ENCODE measurements at regions not wholly inside any gene's neighbourhood (a gene's known extent, or its start where the extent isn't known, plus 50 kb on each side); places are given as distances from the start of the nearest gene placed in this dataset.

DNA sequence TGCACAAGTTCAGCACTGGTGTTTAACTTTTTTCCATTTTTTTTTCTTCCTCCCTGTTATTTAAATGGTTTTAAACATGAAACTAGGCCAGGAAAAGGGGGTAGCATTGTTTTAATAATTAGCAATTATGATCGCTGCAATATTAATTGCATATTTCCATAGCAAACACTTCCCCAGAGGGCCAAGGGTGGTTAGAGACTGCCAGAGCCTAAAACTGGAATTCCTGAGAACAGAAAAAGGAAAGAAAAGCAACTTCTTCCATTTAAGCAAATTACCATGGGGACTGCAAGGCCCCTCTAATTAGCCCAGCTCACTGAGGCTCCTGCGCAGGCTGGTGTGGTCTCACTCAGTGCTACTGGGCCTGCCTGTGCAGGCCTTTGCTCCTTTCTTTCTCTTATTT is 201.5 kb downstream of the SMAD2 start:
- WGBS (ENCODE audit: low lambda C conversion rate) = 83% methylated on average over 2 of the region's 2 CpGs
- Histone ChIP-seq H3F3A (replicated peaks; ENCODE audit: insufficient read depth) (no peaks in the 10 kb centered on the region), H4K20me1 (ENCODE audit: insufficient read depth) (no peaks in the 10 kb centered on the region), H3K79me2 (ENCODE audit: insufficient read depth) (no peaks in the 10 kb centered on the region), H3K4me1 (ENCODE audit: control insufficient read depth in 1 of 2, insufficient read depth in 2 of 2, low read depth in 1 of 2, low read length in 1 of 2) (no peaks in the 10 kb centered on the region), H2AFZ (ENCODE audit: low read depth) (no peak overlapping the region), H3K27me3 (ENCODE audit: insufficient read depth) (no peaks in the 10 kb centered on the region), H3K9ac (no peak overlapping the region), H3K36me3 (replicated peaks in 1 of 2; ENCODE audit: control insufficient read depth in 1 of 2, insufficient read depth in 2 of 2, low read length in 1 of 2) (no peaks in the 10 kb centered on the region), H3K27ac (ENCODE audit: low read depth in 2 of 2, low read length in 1 of 2) (no peak overlapping the region), H3K9me2 (no peaks in the 10 kb centered on the region), H3K4me3 (ENCODE audit: low read depth in 2 of 2, low read length in 1 of 2) (no peak overlapping the region), H3K9me3 (no peaks in the 10 kb centered on the region), H3K4me2 (no peak overlapping the region)
- no peak for TF ChIP-seq EZH2phosphoT487 (IDR thresholded peaks at IDR 0.05; ENCODE audit: borderline replicate concordance, low read depth)
- TF ChIP-seq ELF1 (IDR thresholded peaks at IDR 0.05) = no peak
- TF ChIP-seq, protein P1, sequence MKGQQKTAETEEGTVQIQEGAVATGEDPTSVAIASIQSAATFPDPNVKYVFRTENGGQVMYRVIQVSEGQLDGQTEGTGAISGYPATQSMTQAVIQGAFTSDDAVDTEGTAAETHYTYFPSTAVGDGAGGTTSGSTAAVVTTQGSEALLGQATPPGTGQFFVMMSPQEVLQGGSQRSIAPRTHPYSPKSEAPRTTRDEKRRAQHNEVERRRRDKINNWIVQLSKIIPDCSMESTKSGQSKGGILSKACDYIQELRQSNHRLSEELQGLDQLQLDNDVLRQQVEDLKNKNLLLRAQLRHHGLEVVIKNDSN (IDR thresholded peaks at IDR 0.05; ENCODE audit: borderline replicate concordance, low read depth) = no peak
- TF ChIP-seq MXI1 (IDR thresholded peaks at IDR 0.05; ENCODE audit: low read depth, low read length) = no peak
- TF ChIP-seq, protein P2, sequence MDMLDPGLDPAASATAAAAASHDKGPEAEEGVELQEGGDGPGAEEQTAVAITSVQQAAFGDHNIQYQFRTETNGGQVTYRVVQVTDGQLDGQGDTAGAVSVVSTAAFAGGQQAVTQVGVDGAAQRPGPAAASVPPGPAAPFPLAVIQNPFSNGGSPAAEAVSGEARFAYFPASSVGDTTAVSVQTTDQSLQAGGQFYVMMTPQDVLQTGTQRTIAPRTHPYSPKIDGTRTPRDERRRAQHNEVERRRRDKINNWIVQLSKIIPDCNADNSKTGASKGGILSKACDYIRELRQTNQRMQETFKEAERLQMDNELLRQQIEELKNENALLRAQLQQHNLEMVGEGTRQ (IDR thresholded peaks at IDR 0.05; ENCODE audit: borderline replicate concordance, low read depth, low read length) = no peak
- no peak for TF ChIP-seq GATA2 (CRISPR knock-in tag; IDR thresholded peaks at IDR 0.05)
- TF ChIP-seq POLR2AphosphoS5 (IDR thresholded peaks at IDR 0.05; ENCODE audit: low read depth, low read length) = no peak
- no peak for TF ChIP-seq TCF12 (IDR thresholded peaks at IDR 0.05)
- TF ChIP-seq FOSL2 (IDR thresholded peaks at IDR 0.05; ENCODE audit: borderline replicate concordance, low read depth) = no peak
- no peak for TF ChIP-seq EP300 (IDR thresholded peaks at IDR 0.05; ENCODE audit: borderline replicate concordance in 1 of 2, low read depth in 1 of 2, low read length in 1 of 2)
- no peak for TF ChIP-seq FOXM1 (IDR thresholded peaks at IDR 0.05; ENCODE audit: low read depth)
- no peak for TF ChIP-seq JUND (IDR thresholded peaks at IDR 0.05)
- TF ChIP-seq NFIC (IDR thresholded peaks at IDR 0.05; ENCODE audit: borderline replicate concordance) = no peak
- TF ChIP-seq CHD2 (IDR thresholded peaks at IDR 0.05; ENCODE audit: low read length, partially characterized antibody) = no peak
- POLR2A ChIA-PET = no interaction called here
- DNase-seq = no peak
- CTCF ChIA-PET = interaction anchor here (1.0 to 1.5 kb wide), 2 partner anchors 11 to 16 kb away, joined by 3 to 4 read pairs; no protein-coding TSS in a partner anchor

- Histone ChIP-seq H2AFZ (ENCODE audit: low read depth) (no peak overlapping the region), H3F3A (replicated peaks; ENCODE audit: insufficient read depth) (no peaks in the 10 kb centered on the region), H3K9me2 (no peaks in the 10 kb centered on the region), H3K27ac (ENCODE audit: low read depth in 2 of 2, low read length in 1 of 2) (no peak overlapping the region), H3K79me2 (ENCODE audit: insufficient read depth) (no peaks in the 10 kb centered on the region), H3K4me1 (ENCODE audit: control insufficient read depth in 1 of 2, insufficient read depth in 2 of 2, low read depth in 1 of 2, low read length in 1 of 2) (no peaks in the 10 kb centered on the region), H3K9me3 (no peaks in the 10 kb centered on the region), H3K27me3 (ENCODE audit: insufficient read depth) (no peaks in the 10 kb centered on the region), H3K9ac (no peak overlapping the region), H3K4me3 (ENCODE audit: low read depth in 2 of 2, low read length in 1 of 2) (no peak overlapping the region), H3K4me2 (no peak overlapping the region), H3K36me3 (replicated peaks in 1 of 2; ENCODE audit: control insufficient read depth in 1 of 2, insufficient read depth in 2 of 2, low read length in 1 of 2) (no peaks in the 10 kb centered on the region), H4K20me1 (ENCODE audit: insufficient read depth) (no peaks in the 10 kb centered on the region)
- DNase-seq = no peak
- TF ChIP-seq NRF1 (IDR thresholded peaks at IDR 0.05; ENCODE audit: low read depth, low read length) (no peak), NFIC (IDR thresholded peaks at IDR 0.05; ENCODE audit: borderline replicate concordance) (no peak), POLR2AphosphoS5 (IDR thresholded peaks at IDR 0.05; ENCODE audit: low read depth, low read length) (no peak), MAX (IDR thresholded peaks at IDR 0.05; ENCODE audit: low read depth) (no peak), SMC3 (IDR thresholded peaks at IDR 0.05; ENCODE audit: low read depth, low read length) (no peak), ZBTB33 (IDR thresholded peaks at IDR 0.05; ENCODE audit: borderline replicate concordance, low read depth) (no peak), FOSL2 (IDR thresholded peaks at IDR 0.05; ENCODE audit: borderline replicate concordance, low read depth) (no peak), ELF1 (IDR thresholded peaks at IDR 0.05) (no peak), EP300 (IDR thresholded peaks at IDR 0.05; ENCODE audit: borderline replicate concordance in 1 of 2, low read depth in 1 of 2, low read length in 1 of 2) (no peak), TEAD4 (IDR thresholded peaks at IDR 0.05; ENCODE audit: borderline replicate concordance, insufficient read depth) (no peak), SIN3A (IDR thresholded peaks at IDR 0.05; ENCODE audit: borderline replicate concordance, low read depth, low read length) (no peak)
- ChIA-PET CTCF (interaction anchor here (1.0 to 2.2 kb wide), 2 partner anchors 29 to 523 kb away, joined by 3 to 6 read pairs; no protein-coding TSS in a partner anchor), POLR2A (no interaction called here)
- 16% methylated on average over 5 of the region's 5 CpGs for WGBS (ENCODE audit: low lambda C conversion rate)
Observed at GRCh38 chr18:47727409-47727808, 203.1 kb downstream of the SMAD2 start.

Data from SK-N-SH (cell line).